ENCODE measurements at regions not wholly inside any gene's neighbourhood (a gene's known extent, or its start where the extent isn't known, plus 50 kb on each side); places are given as distances from the start of the nearest gene placed in this dataset.

DNA sequence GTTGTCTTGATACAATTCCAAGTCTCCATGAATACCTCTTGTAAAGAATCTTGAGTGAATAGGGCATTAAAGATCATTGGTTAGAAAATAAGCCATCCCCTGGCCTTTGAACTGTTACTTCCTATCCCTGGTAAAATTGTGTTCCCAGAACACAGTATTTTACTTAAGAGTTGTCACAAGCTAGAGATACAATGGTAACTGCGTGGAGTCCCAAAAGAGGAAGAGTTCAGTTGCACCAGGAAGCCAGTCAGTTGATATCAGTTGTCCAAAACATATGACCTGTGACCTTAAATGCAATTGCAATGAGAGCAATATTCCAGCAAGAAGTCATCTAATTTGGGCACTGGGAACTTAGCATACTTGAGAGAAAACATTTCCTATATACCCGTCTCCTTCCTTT is 117.3 kb downstream of the NEDD1 start:
- Histone ChIP-seq H3K79me2 (ENCODE audit: control insufficient read depth, insufficient read depth, low read length) (no peaks in the 10 kb centered on the region), H3K27ac (ENCODE audit: low read depth, low read length) (no peak overlapping the region), H3K9ac (ENCODE audit: low read length) (no peak overlapping the region), H2BK15ac (replicated peaks; ENCODE audit: low read depth) (no peak overlapping the region), H3K23ac (ENCODE audit: low read length) (no peak overlapping the region), H3K4me2 (ENCODE audit: low read length) (no peak overlapping the region), H2BK5ac (ENCODE audit: low read length) (no peak overlapping the region), H3K4ac (ENCODE audit: low read depth, low read length) (no peak overlapping the region), H4K8ac (ENCODE audit: low read depth, low read length) (no peak overlapping the region), H2BK120ac (ENCODE audit: low read depth, low read length) (no peak overlapping the region), H3K4me3 (ENCODE audit: low read length) (no peak overlapping the region), H3K4me1 (ENCODE audit: control insufficient read depth, low read depth, low read length) (no peaks in the 10 kb centered on the region), H3K27me3 (ENCODE audit: insufficient read depth, low read length, poor library complexity) (no peaks in the 10 kb centered on the region), H3K79me1 (ENCODE audit: low read length) (no peaks in the 10 kb centered on the region), H2AK5ac (ENCODE audit: low read length) (no peak overlapping the region), H3K18ac (ENCODE audit: low read length) (no peak overlapping the region), H4K5ac (ENCODE audit: low read length) (no peak overlapping the region), H3K36me3 (ENCODE audit: control insufficient read depth, insufficient read depth, low read length) (no peaks in the 10 kb centered on the region), H3K56ac (ENCODE audit: low read length) (no peak overlapping the region)
- DNase-seq: no peak
- no CpG with 5 or more reads among the region's 2 CpGs for WGBS (ENCODE audit: extremely low coverage, insufficient coverage, low lambda C conversion rate)

DNA sequence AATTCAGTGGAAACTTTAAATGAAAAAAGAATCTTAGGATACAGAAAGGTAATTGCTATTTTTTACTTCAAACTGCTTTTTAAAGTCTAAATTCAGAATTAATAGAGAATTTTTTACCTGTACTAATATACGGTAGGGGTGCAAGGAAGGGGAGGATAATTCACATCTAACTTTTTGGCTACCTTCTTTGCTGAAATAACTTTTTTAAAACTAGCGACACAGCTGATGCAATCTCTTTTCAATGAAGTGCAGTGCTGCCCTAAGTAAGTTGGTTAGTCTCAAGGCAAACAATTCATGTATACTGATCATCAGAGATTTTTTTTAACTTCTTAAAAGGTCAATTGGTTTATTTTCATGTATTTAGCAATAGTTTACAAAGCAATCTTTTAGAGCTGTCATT is 119.8 kb downstream of the NEDD1 start:
- Histone ChIP-seq H4K8ac (ENCODE audit: low read depth, low read length) (no peak overlapping the region), H3K4me3 (ENCODE audit: low read length) (no peak overlapping the region), H2AK5ac (ENCODE audit: low read length) (no peak overlapping the region), H3K23ac (ENCODE audit: low read length) (no peak overlapping the region), H2BK15ac (replicated peaks; ENCODE audit: low read depth) (no peak overlapping the region), H3K4ac (ENCODE audit: low read depth, low read length) (no peak overlapping the region), H3K9ac (ENCODE audit: low read length) (no peak overlapping the region), H2BK120ac (ENCODE audit: low read depth, low read length) (no peak overlapping the region), H3K27ac (ENCODE audit: low read depth, low read length) (no peak overlapping the region), H3K4me1 (ENCODE audit: control insufficient read depth, low read depth, low read length) (no peaks in the 10 kb centered on the region), H3K56ac (ENCODE audit: low read length) (no peak overlapping the region), H3K4me2 (ENCODE audit: low read length) (no peak overlapping the region), H2BK5ac (ENCODE audit: low read length) (no peak overlapping the region), H4K5ac (ENCODE audit: low read length) (no peak overlapping the region), H3K79me1 (ENCODE audit: low read length) (no peaks in the 10 kb centered on the region), H3K27me3 (ENCODE audit: insufficient read depth, low read length, poor library complexity) (no peaks in the 10 kb centered on the region), H3K18ac (ENCODE audit: low read length) (no peak overlapping the region), H3K36me3 (ENCODE audit: control insufficient read depth, insufficient read depth, low read length) (no peaks in the 10 kb centered on the region), H3K79me2 (ENCODE audit: control insufficient read depth, insufficient read depth, low read length) (no peaks in the 10 kb centered on the region)
- no CpG with 5 or more reads among the region's 2 CpGs for WGBS (ENCODE audit: extremely low coverage, insufficient coverage, low lambda C conversion rate)
- DNase-seq: no peak

DNA sequence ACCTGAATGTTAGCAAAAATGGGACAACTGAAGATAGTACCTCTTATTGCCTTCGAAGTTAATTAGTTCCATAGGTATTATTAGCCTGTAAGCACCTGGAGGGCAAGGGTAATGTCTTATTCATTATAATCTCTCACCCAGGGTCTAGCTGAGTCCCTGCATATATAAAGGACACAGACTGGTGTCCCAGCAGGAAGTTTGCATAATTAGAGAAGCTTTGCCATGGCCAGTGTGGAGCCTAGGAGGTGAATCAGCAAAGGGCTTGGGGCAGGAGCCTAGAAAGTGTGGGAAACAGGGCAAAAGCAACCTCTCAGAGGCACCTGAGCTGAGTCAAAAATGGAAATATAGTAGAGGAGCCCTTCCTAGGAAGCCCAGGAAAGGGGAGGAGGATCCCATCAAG is 120.4 kb downstream of the NEDD1 start:
- no peaks in the 10 kb centered on the region for H3K4me1 ChIP-seq (ENCODE audit: control insufficient read depth, low read depth, low read length)
- no peak overlapping the region for H2BK5ac ChIP-seq (ENCODE audit: low read length)
- H4K5ac ChIP-seq (ENCODE audit: low read length): no peak overlapping the region
- H3K4ac ChIP-seq (ENCODE audit: low read depth, low read length): no peak overlapping the region
- H4K8ac ChIP-seq (ENCODE audit: low read depth, low read length): no peak overlapping the region
- H2AK5ac ChIP-seq (ENCODE audit: low read length): no peak overlapping the region
- no peak overlapping the region for H3K18ac ChIP-seq (ENCODE audit: low read length)
- H3K27me3 ChIP-seq (ENCODE audit: insufficient read depth, low read length, poor library complexity): no peaks in the 10 kb centered on the region
- no peak overlapping the region for H3K9ac ChIP-seq (ENCODE audit: low read length)
- H3K4me3 ChIP-seq (ENCODE audit: low read length): no peak overlapping the region
- no peaks in the 10 kb centered on the region for H3K79me2 ChIP-seq (ENCODE audit: control insufficient read depth, insufficient read depth, low read length)
- no peak overlapping the region for H2BK120ac ChIP-seq (ENCODE audit: low read depth, low read length)
- no peak overlapping the region for H3K56ac ChIP-seq (ENCODE audit: low read length)
- H3K36me3 ChIP-seq (ENCODE audit: control insufficient read depth, insufficient read depth, low read length): no peaks in the 10 kb centered on the region
- H3K23ac ChIP-seq (ENCODE audit: low read length): no peak overlapping the region
- no peak overlapping the region for H2BK15ac ChIP-seq (replicated peaks; ENCODE audit: low read depth)
- H3K4me2 ChIP-seq (ENCODE audit: low read length): no peak overlapping the region
- H3K27ac ChIP-seq (ENCODE audit: low read depth, low read length): no peak overlapping the region
- no CpG with 5 or more reads among the region's 1 CpG for WGBS (ENCODE audit: extremely low coverage, insufficient coverage, low lambda C conversion rate)
- no peak for DNase-seq
- H3K79me1 ChIP-seq (ENCODE audit: low read length): no peaks in the 10 kb centered on the region

DNA sequence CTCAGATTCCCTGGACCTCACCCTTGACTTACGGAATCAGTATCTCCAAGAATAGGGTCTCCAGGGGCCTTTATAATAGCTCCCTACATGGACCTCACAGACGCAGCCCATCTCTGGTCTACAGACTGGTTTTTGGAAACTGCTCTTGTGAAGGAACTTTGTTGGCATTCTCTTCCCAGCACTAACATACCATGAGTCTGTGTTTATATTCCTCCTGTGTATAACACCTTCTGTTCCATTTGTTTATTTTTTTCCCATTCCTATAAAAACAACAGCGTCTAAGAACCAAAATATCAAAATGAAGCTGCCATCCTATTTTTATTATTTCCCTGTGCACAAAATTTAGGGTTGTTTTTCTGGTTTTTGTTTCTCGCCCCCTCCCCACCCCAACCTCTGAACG is 131.1 kb downstream of the NEDD1 start:
- H3K4me3 ChIP-seq (ENCODE audit: low read length): no peak overlapping the region
- no peak overlapping the region for H3K27ac ChIP-seq (ENCODE audit: low read depth, low read length)
- WGBS (ENCODE audit: extremely low coverage, insufficient coverage, low lambda C conversion rate): no CpG with 5 or more reads among the region's 5 CpGs
- H3K27me3 ChIP-seq (ENCODE audit: insufficient read depth, low read length, poor library complexity): no peaks in the 10 kb centered on the region
- no peak overlapping the region for H2AK5ac ChIP-seq (ENCODE audit: low read length)
- H2BK120ac ChIP-seq (ENCODE audit: low read depth, low read length): no peak overlapping the region
- H3K79me2 ChIP-seq (ENCODE audit: control insufficient read depth, insufficient read depth, low read length): no peaks in the 10 kb centered on the region
- no peaks in the 10 kb centered on the region for H3K79me1 ChIP-seq (ENCODE audit: low read length)
- H3K56ac ChIP-seq (ENCODE audit: low read length): no peak overlapping the region
- H3K23ac ChIP-seq (ENCODE audit: low read length): no peak overlapping the region
- no peak overlapping the region for H4K8ac ChIP-seq (ENCODE audit: low read depth, low read length)
- H3K4me1 ChIP-seq (ENCODE audit: control insufficient read depth, low read depth, low read length): no peaks in the 10 kb centered on the region
- H2BK5ac ChIP-seq (ENCODE audit: low read length): no peak overlapping the region
- no peak for DNase-seq
- H3K9ac ChIP-seq (ENCODE audit: low read length): no peak overlapping the region
- H3K4me2 ChIP-seq (ENCODE audit: low read length): no peak overlapping the region
- no peak overlapping the region for H3K18ac ChIP-seq (ENCODE audit: low read length)
- H2BK15ac ChIP-seq (replicated peaks; ENCODE audit: low read depth): no peak overlapping the region
- no peak overlapping the region for H4K5ac ChIP-seq (ENCODE audit: low read length)
- no peak overlapping the region for H3K4ac ChIP-seq (ENCODE audit: low read depth, low read length)
- H3K36me3 ChIP-seq (ENCODE audit: control insufficient read depth, insufficient read depth, low read length): no peaks in the 10 kb centered on the region

DNA sequence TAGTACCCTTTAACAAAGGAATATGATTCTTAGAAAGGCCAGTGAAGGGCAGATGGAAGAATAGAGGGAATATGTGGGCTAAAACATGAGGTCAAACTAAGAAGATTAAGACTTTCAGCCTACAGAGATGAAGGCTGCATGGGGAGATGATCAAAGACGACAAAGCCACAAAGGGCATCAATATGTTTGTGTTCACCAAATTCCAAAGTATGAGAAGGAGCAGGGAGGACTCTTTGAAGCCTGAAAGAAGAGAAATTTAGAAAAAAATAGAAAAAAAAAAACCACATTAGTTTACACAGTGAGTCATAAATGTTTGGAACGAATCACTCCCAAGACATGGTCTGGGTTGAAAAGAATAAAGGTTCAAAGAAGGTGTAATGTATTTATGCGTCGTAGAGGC is 131.8 kb downstream of the NEDD1 start:
- Histone ChIP-seq H4K8ac (ENCODE audit: low read depth, low read length) (no peak overlapping the region), H3K4me1 (ENCODE audit: control insufficient read depth, low read depth, low read length) (no peaks in the 10 kb centered on the region), H3K79me1 (ENCODE audit: low read length) (no peaks in the 10 kb centered on the region), H3K4ac (ENCODE audit: low read depth, low read length) (no peak overlapping the region), H2BK5ac (ENCODE audit: low read length) (no peak overlapping the region), H2AK5ac (ENCODE audit: low read length) (no peak overlapping the region), H3K27ac (ENCODE audit: low read depth, low read length) (no peak overlapping the region), H2BK120ac (ENCODE audit: low read depth, low read length) (no peak overlapping the region), H3K4me2 (ENCODE audit: low read length) (no peak overlapping the region), H3K4me3 (ENCODE audit: low read length) (no peak overlapping the region), H3K79me2 (ENCODE audit: control insufficient read depth, insufficient read depth, low read length) (no peaks in the 10 kb centered on the region), H3K56ac (ENCODE audit: low read length) (no peak overlapping the region), H3K27me3 (ENCODE audit: insufficient read depth, low read length, poor library complexity) (no peaks in the 10 kb centered on the region), H4K5ac (ENCODE audit: low read length) (no peak overlapping the region), H3K9ac (ENCODE audit: low read length) (no peak overlapping the region), H3K18ac (ENCODE audit: low read length) (no peak overlapping the region), H3K23ac (ENCODE audit: low read length) (no peak overlapping the region), H3K36me3 (ENCODE audit: control insufficient read depth, insufficient read depth, low read length) (no peaks in the 10 kb centered on the region), H2BK15ac (replicated peaks; ENCODE audit: low read depth) (no peak overlapping the region)
- no peak for DNase-seq
- WGBS (ENCODE audit: extremely low coverage, insufficient coverage, low lambda C conversion rate): no CpG with 5 or more reads among the region's 4 CpGs

DNA sequence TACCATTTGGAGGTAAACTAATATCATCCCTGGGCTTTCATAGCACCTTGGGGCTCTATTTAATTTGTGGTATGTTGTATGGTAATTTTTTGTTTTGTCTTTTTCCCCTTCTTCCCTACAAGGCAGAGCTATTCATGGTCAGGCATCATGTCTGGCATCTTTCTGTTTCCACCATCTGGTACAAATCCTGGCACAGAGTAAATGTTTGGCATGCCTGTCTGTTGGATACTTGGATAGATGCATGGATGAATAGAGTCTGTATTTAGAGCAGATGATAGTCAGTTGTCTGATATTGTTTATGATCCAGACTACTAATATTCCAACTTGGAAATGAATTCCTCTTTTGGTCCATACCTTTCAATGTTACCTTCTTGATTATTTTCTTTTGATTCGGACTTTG is 139.8 kb downstream of the NEDD1 start:
- Histone ChIP-seq H3K4me2 (ENCODE audit: low read length) (no peak overlapping the region), H3K79me1 (ENCODE audit: low read length) (no peaks in the 10 kb centered on the region), H3K4me3 (ENCODE audit: low read length) (no peak overlapping the region), H3K27me3 (ENCODE audit: insufficient read depth, low read length, poor library complexity) (no peaks in the 10 kb centered on the region), H2BK15ac (replicated peaks; ENCODE audit: low read depth) (no peak overlapping the region), H3K27ac (ENCODE audit: low read depth, low read length) (no peak overlapping the region), H4K8ac (ENCODE audit: low read depth, low read length) (no peak overlapping the region), H4K5ac (ENCODE audit: low read length) (no peak overlapping the region), H2AK5ac (ENCODE audit: low read length) (no peak overlapping the region), H3K23ac (ENCODE audit: low read length) (no peak overlapping the region), H2BK5ac (ENCODE audit: low read length) (no peak overlapping the region), H3K56ac (ENCODE audit: low read length) (no peak overlapping the region), H3K18ac (ENCODE audit: low read length) (no peak overlapping the region), H3K9ac (ENCODE audit: low read length) (no peak overlapping the region), H3K36me3 (ENCODE audit: control insufficient read depth, insufficient read depth, low read length) (no peaks in the 10 kb centered on the region), H3K4me1 (ENCODE audit: control insufficient read depth, low read depth, low read length) (no peaks in the 10 kb centered on the region), H2BK120ac (ENCODE audit: low read depth, low read length) (no peak overlapping the region), H3K79me2 (ENCODE audit: control insufficient read depth, insufficient read depth, low read length) (no peaks in the 10 kb centered on the region), H3K4ac (ENCODE audit: low read depth, low read length) (no peak overlapping the region)
- no CpG with 5 or more reads among the region's 1 CpG for WGBS (ENCODE audit: extremely low coverage, insufficient coverage, low lambda C conversion rate)
- no peak for DNase-seq
